ENCODE measurements at regions not wholly inside any gene's neighbourhood (a gene's known extent, or its start where the extent isn't known, plus 50 kb on each side); places are given as distances from the start of the nearest gene placed in this dataset.

GRCh38 chr2:17301437-17301836 is 216.8 kb downstream of the RAD51AP2 start:
- TF ChIP-seq, protein P1, sequence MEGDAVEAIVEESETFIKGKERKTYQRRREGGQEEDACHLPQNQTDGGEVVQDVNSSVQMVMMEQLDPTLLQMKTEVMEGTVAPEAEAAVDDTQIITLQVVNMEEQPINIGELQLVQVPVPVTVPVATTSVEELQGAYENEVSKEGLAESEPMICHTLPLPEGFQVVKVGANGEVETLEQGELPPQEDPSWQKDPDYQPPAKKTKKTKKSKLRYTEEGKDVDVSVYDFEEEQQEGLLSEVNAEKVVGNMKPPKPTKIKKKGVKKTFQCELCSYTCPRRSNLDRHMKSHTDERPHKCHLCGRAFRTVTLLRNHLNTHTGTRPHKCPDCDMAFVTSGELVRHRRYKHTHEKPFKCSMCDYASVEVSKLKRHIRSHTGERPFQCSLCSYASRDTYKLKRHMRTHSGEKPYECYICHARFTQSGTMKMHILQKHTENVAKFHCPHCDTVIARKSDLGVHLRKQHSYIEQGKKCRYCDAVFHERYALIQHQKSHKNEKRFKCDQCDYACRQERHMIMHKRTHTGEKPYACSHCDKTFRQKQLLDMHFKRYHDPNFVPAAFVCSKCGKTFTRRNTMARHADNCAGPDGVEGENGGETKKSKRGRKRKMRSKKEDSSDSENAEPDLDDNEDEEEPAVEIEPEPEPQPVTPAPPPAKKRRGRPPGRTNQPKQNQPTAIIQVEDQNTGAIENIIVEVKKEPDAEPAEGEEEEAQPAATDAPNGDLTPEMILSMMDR (IDR thresholded peaks at IDR 0.05) = no peak
- no peak for TF ChIP-seq EZH2 (IDR thresholded peaks at IDR 0.05; ENCODE audit: borderline replicate concordance, insufficient read depth, low read depth, low read length, poor library complexity, severe bottlenecking)
